ENCODE measurements at regions not wholly inside any gene's neighbourhood (a gene's known extent, or its start where the extent isn't known, plus 50 kb on each side); places are given as distances from the start of the nearest gene placed in this dataset.

DNA sequence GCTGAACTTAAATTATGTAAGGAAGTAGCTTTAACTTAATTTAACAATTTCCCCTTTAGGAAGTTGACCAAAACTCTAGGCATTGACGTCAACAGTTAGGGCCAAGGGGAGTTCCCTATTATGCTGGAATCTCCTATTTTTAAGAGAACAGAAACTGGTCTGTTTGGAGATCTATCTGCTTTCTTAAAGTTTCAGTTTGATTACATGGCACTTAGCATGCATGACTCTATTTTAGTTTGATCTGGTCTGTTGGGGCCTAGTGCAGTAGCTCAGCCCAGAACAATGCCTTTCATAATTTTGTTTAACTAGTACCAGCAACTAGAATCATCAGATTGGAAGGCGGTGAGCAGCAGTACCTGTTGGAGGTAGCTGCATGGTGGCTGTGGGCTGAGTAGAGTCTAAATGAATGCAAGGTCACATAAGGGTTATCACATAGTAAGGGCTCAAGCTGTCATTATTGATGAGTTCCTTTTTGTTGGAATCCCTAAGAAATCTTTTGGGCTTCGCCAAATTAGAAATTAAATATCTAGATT, 60.5 kb upstream of the ZNG1B start (continued):
- TF ChIP-seq, protein P1, sequence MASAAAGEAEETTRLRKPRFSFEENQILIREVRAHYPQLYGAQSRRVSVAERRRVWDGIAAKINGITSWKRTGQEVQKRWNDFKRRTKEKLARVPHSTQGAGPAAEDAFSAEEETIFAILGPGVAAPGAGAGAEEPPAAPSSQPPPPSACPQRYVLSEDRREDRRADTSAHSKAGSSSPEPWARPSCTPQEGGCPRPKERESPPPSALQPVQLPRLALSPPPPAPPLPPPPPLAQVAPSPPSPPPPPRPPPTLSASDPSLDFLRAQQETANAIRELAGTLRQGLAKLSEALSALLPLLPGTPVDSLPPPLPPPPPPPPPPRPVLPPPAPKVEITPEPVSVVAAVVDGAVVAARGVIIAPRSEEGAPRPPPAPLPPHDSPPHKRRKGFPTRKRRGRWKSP (CRISPR knock-in tag; IDR thresholded peaks at IDR 0.05): no peak
- TF ChIP-seq, protein P2, sequence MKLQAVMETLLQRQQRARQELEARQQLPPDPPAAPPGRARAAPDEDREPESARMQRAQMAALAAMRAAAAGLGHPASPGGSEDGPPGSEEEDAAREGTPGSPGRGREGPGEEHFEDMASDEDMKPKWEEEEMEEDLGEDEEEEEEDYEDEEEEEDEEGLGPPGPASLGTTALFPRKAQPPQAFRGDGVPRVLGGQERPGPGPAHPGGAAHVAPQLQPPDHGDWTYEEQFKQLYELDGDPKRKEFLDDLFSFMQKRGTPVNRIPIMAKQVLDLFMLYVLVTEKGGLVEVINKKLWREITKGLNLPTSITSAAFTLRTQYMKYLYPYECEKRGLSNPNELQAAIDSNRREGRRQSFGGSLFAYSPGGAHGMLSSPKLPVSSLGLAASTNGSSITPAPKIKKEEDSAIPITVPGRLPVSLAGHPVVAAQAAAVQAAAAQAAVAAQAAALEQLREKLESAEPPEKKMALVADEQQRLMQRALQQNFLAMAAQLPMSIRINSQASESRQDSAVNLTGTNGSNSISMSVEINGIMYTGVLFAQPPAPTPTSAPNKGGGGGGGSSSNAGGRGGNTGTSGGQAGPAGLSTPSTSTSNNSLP (IDR thresholded peaks at IDR 0.05; ENCODE audit: low read depth, low read length): no peak
- TF ChIP-seq KLF13 (CRISPR knock-in tag; IDR thresholded peaks at IDR 0.05) (no peak), ZNF766 (CRISPR knock-in tag; IDR thresholded peaks at IDR 0.05; ENCODE audit: borderline replicate concordance) (no peak), EHMT2 (IDR thresholded peaks at IDR 0.05; ENCODE audit: borderline replicate concordance, low read depth, low read length) (no peak), ARNT2 (CRISPR knock-in tag; IDR thresholded peaks at IDR 0.05; ENCODE audit: low read depth) (no peak), ZNF234 (CRISPR knock-in tag; conservative IDR thresholded peaks at IDR 0.05) (no peak)
- TF ChIP-seq, protein P3, sequence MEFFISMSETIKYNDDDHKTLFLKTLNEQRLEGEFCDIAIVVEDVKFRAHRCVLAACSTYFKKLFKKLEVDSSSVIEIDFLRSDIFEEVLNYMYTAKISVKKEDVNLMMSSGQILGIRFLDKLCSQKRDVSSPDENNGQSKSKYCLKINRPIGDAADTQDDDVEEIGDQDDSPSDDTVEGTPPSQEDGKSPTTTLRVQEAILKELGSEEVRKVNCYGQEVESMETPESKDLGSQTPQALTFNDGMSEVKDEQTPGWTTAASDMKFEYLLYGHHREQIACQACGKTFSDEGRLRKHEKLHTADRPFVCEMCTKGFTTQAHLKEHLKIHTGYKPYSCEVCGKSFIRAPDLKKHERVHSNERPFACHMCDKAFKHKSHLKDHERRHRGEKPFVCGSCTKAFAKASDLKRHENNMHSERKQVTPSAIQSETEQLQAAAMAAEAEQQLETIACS (CRISPR knock-in tag; IDR thresholded peaks at IDR 0.05): no peak
